SJCRH30 (cell line): ENCODE measurements at regions not wholly inside any gene's neighbourhood (a gene's known extent, or its start where the extent isn't known, plus 50 kb on each side); places are given as distances from the start of the nearest gene placed in this dataset.
"Not testable (repeated sequence)": the region's sequence is repeated elsewhere in the genome, so short reads cannot be mapped to it uniquely, and the experiment has no call there.

ENCODE experiments used
- DNase-seq, 2 experiments: peaks; one replicate each; pipeline ENCODE4 v3.0.0-alpha.2; 2015 to 2020
- H3K27ac ChIP-seq: fragments of 250-450 bp; sonication (Bioruptor Pico); 2 replicates; pipeline ENCODE4 v1.5.1; 2020; ENCODE audit warnings: mild to moderate bottlenecking, moderate library complexity
- H3K27me3 ChIP-seq: fragments of 250-450 bp; sonication (Bioruptor Pico); 2 replicates; pipeline ENCODE4 v1.5.1; 2020; ENCODE audit warnings: mild to moderate bottlenecking, moderate library complexity
- H3K36me3 ChIP-seq: fragments of 250-450 bp; sonication (Bioruptor Pico); 2 replicates; pipeline ENCODE4 v1.5.1; 2020; ENCODE audit warnings: mild to moderate bottlenecking, moderate library complexity
- H3K4me1 ChIP-seq: fragments of 250-450 bp; sonication (Bioruptor Pico); 2 replicates; pipeline ENCODE4 v1.5.1; 2020; ENCODE audit warnings: mild to moderate bottlenecking, moderate library complexity
- H3K4me3 ChIP-seq: fragments of 250-450 bp; sonication (Bioruptor Pico); 2 replicates; pipeline ENCODE4 v1.5.1; 2020; ENCODE audit warnings: mild to moderate bottlenecking, moderate library complexity
- H3K9me3 ChIP-seq: fragments of 250-450 bp; sonication (Bioruptor Pico); replicated peaks from 2 replicates; pipeline ENCODE4 v1.5.1; 2020; ENCODE audit warnings: mild to moderate bottlenecking, moderate library complexity

DNA sequence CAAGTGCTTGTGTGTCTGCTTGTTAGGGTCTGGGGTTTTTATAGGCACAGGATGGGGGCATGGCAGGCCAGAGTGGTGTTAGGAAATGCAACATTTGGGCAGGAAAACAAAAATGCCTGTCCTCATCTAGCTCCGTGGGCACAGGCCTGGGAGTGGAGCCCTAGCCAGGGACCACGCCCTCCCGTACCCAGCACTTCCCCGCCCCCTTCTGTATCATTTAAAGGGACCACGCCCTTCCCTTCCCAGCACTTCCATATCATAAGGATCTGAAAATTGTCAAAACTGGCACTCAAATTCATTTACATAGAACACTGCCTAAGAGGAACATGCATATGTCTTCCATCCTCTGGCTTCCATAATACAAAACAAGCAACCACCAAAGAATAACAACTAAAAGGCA is 185.8 kb downstream of the B3GLCT start:
- no peaks in the 10 kb centered on the region for H3K4me1 ChIP-seq
- DNase-seq = peak in 1 of 2 experiments; percentile 15
- no peaks in the 10 kb centered on the region for H3K9me3 ChIP-seq
- H3K27me3 ChIP-seq = no peaks in the 10 kb centered on the region
- no peak overlapping the region for H3K27ac ChIP-seq
- no peaks in the 10 kb centered on the region for H3K36me3 ChIP-seq
- H3K4me3 ChIP-seq = no peak overlapping the region

- Histone ChIP-seq H3K27ac (no peak overlapping the region), H3K27me3 (no peaks in the 10 kb centered on the region), H3K9me3 (peaks cover 1% of the 10 kb centered on the region; the same call in 1 of the 2 replicates), H3K4me3 (no peak overlapping the region), H3K36me3 (no peaks in the 10 kb centered on the region), H3K4me1 (no peaks in the 10 kb centered on the region)
- DNase-seq = no peak
Observed at GRCh38 chr13:31394506-31394905, 194.7 kb downstream of the B3GLCT start.

- Histone ChIP-seq H3K9me3 (peaks cover 6% of the 10 kb centered on the region; the same call in 1 of the 2 replicates), H3K27me3 (no peaks in the 10 kb centered on the region), H3K4me3 (no peak overlapping the region), H3K4me1 (no peaks in the 10 kb centered on the region), H3K36me3 (no peaks in the 10 kb centered on the region), H3K27ac (no peak overlapping the region)
- DNase-seq = no peak
Observed at GRCh38 chr13:31395090-31395489, 195.3 kb downstream of the B3GLCT start.

DNA sequence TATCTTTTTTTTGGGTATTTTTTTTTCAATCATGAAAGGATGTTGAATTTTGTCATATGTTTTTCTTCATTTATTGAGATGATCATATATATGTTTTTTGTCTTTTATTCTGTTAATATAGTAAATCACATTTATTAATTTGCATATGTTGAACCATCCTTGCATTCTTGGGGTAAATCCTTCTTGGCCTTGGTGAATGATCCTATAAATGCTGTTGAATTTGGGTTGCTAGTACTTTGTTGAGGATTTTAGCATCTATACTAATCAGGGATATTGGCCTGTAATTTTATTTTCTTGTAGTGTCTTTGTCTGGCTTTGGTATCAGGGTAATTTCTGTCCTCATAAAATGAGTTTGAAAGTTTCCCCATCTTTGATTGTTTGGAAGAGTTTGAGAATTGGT is 199.9 kb downstream of the B3GLCT start:
- no peaks in the 10 kb centered on the region for H3K4me1 ChIP-seq
- H3K36me3 ChIP-seq = no peaks in the 10 kb centered on the region
- no peak overlapping the region for H3K27ac ChIP-seq
- no peaks in the 10 kb centered on the region for H3K27me3 ChIP-seq
- H3K9me3 ChIP-seq = peaks cover 6% of the 10 kb centered on the region; the same call in 1 of the 2 replicates
- no peak overlapping the region for H3K4me3 ChIP-seq
- no peak for DNase-seq

- H3K36me3 ChIP-seq, H3K9me3 ChIP-seq, H3K27me3 ChIP-seq, H3K4me3 ChIP-seq, DNase-seq, H3K4me1 ChIP-seq, H3K27ac ChIP-seq: not testable (repeated sequence)
Observed at GRCh38 chr13:31403711-31404110, 203.9 kb downstream of the B3GLCT start.

GRCh38 chr13:31408927-31409326 is 209.2 kb downstream of the B3GLCT start:
- no peaks in the 10 kb centered on the region for H3K4me1 ChIP-seq
- 0 out of 2 replicates have a peak, but pooled peaks cover 3% of the 10 kb centered on the region for H3K27me3 ChIP-seq
- peaks cover 3% of the 10 kb centered on the region; the same call in 1 of the 2 replicates for H3K36me3 ChIP-seq
- no peaks in the 10 kb centered on the region for H3K9me3 ChIP-seq
- no peak overlapping the region for H3K27ac ChIP-seq
- DNase-seq = no peak
- no peak overlapping the region for H3K4me3 ChIP-seq

GRCh38 chr13:31409678-31410356 is 210.0 kb downstream of the B3GLCT start:
- peaks cover 3% of the 10 kb centered on the region; the same call in 1 of the 2 replicates for H3K36me3 ChIP-seq
- DNase-seq = no peak
- no peak overlapping the region for H3K4me3 ChIP-seq
- H3K27ac ChIP-seq = no peak overlapping the region
- H3K4me1 ChIP-seq = no peaks in the 10 kb centered on the region
- H3K9me3 ChIP-seq = no peaks in the 10 kb centered on the region
- 0 out of 2 replicates have a peak, but pooled peaks cover 3% of the 10 kb centered on the region for H3K27me3 ChIP-seq

DNA sequence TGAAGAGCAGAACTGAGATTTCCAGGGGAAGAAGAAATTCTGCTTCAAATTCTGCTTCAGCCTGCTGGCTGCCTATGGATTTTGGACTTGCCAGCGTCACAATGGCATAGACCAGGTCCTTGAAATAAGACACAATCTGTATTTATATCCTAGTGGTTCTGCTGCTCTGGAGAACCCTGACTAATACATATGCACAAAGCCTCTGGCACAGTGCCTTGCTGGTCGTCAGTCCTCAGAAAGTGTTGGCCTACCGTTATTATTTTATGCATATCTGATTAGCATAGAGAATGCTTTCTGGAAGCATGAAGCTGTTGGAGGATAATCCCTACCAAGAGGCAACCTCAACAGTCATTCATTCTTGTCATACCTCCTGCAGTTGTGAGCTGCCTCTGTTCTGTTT is 213.7 kb downstream of the B3GLCT start:
- no peak for DNase-seq
- Histone ChIP-seq H3K27me3 (peaks cover 12% of the 10 kb centered on the region), H3K27ac (no peak overlapping the region)

DNA sequence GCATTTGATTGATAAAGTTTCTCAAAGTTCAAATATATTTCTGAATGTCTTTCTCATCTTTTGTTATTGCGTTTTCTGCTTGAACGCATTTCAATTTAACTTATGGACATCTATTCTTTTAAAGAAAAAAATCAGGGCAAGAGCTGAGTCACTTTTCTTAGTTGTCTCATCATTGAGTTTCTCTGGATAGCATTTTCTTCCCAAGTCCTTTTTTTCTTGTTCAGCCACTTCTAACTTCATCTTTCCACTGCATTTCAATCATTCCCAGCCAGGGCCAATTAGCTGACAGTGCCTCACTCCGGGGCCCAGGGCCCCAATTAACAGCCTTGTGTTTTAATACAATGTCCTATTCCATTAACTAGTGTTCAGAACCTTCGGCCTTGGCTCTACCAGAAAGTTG is 216.3 kb downstream of the B3GLCT start:
- Histone ChIP-seq H3K9me3 (no peaks in the 10 kb centered on the region), H3K4me1 (no peaks in the 10 kb centered on the region), H3K4me3 (no peak overlapping the region), H3K27me3 (peaks cover 12% of the 10 kb centered on the region), H3K27ac (no peak overlapping the region), H3K36me3 (peaks cover 3% of the 10 kb centered on the region; the same call in 1 of the 2 replicates)
- DNase-seq = no peak

More for the DNA sequence above, 213.7 kb downstream of the B3GLCT start:
- H3K36me3 ChIP-seq = peaks cover 3% of the 10 kb centered on the region; the same call in 1 of the 2 replicates
- no peak overlapping the region for H3K4me3 ChIP-seq
- H3K9me3 ChIP-seq = no peaks in the 10 kb centered on the region
- H3K4me1 ChIP-seq = no peaks in the 10 kb centered on the region

GRCh38 chr13:31418186-31418585 is 218.4 kb downstream of the B3GLCT start:
- Histone ChIP-seq H3K4me3 (no peak overlapping the region), H3K27ac (no peak overlapping the region), H3K27me3 (peaks cover 9% of the 10 kb centered on the region), H3K9me3 (no peaks in the 10 kb centered on the region), H3K4me1 (no peaks in the 10 kb centered on the region), H3K36me3 (peaks cover under 1% of the 10 kb centered on the region; the same call in 1 of the 2 replicates)
- no peak for DNase-seq

DNA sequence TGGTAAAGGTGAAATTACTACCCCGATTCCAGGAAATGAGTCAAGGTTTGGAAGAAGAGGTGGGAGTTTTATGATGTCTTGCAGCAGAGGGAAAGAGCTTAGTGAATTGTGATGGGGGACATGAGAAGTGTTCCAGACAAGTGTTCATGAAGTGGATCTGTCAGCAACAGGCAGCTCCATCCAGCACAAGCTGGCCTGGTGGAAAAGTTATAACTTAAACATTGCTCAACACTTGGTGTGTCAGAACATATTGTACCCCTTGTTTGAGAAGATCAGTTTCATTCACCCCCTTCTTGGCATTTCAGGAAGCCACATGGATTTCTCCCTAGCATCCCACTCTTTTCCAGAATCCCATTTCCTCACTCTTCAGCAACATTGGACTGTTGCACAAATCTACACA is 222.0 kb downstream of the B3GLCT start:
- Histone ChIP-seq H3K27me3 (peaks cover 5% of the 10 kb centered on the region; the same call in 1 of the 2 replicates), H3K4me3 (no peak overlapping the region), H3K27ac (no peak overlapping the region), H3K4me1 (no peaks in the 10 kb centered on the region), H3K36me3 (no peaks in the 10 kb centered on the region), H3K9me3 (no peaks in the 10 kb centered on the region)
- DNase-seq = no peak

DNA sequence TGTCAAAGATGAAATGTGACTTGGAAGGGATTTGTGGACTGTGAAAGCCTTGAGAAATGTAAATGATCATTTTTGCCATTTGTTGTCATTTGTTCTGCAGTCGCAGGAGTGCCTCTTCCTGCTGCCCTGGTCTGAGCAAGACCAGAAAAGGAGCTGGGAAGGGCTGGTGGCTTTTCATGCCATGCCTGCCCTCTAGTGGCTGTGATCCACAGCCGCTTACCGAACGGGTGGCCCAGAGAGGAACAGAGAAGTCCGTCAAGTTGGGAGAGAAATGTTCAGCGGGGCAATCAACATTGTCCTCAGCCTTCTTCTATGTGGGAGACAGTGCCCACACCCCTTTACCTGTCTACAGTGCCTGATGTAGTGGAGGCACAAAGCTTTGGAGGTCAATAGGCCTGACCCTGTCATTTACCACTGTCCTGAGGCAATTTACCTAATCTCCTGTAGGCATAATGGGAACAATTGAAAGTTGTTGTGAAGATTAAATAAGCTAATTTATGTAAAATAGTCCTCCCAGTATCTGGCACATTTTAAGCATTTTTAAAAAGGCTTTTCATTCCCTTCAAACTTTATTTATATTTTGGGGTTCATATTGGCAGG is 224.5 kb downstream of the B3GLCT start:
- H3K4me1 ChIP-seq = peaks cover 9% of the 10 kb centered on the region
- H3K4me3 ChIP-seq = no peak overlapping the region
- H3K9me3 ChIP-seq = no peaks in the 10 kb centered on the region
- no peak overlapping the region for H3K27ac ChIP-seq
- H3K27me3 ChIP-seq = no peaks in the 10 kb centered on the region
- no peaks in the 10 kb centered on the region for H3K36me3 ChIP-seq
- peak; percentile 78 to 91 for DNase-seq

DNA sequence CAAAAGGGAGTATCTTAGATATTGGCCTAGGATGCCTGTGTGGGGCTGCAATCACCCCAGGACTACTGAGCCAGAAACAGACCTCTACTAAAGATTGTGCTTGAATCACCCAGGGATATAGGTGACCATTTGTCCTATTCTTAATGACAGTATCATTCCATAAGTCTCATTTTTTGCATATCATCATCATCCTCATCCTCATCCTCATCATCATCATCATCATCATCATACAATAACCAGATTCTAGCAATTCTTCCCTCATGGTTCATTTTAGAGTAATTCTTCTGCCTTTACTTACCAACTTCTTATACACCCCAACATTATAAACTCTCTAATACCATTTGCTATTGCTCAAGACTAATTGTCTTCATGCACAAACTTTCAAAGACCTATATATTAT is 226.6 kb downstream of the B3GLCT start:
- peaks cover 9% of the 10 kb centered on the region for H3K4me1 ChIP-seq
- no peak for DNase-seq
- no peak overlapping the region for H3K4me3 ChIP-seq
- no peaks in the 10 kb centered on the region for H3K36me3 ChIP-seq
- H3K9me3 ChIP-seq = no peaks in the 10 kb centered on the region
- no peak overlapping the region for H3K27ac ChIP-seq
- H3K27me3 ChIP-seq = no peaks in the 10 kb centered on the region

GRCh38 chr13:31427151-31428100 is 227.7 kb downstream of the B3GLCT start:
- H3K9me3 ChIP-seq = no peaks in the 10 kb centered on the region
- H3K27ac ChIP-seq = no peak overlapping the region
- no peaks in the 10 kb centered on the region for H3K36me3 ChIP-seq
- H3K27me3 ChIP-seq = no peaks in the 10 kb centered on the region
- H3K4me3 ChIP-seq = no peak overlapping the region
- DNase-seq = peak; percentile 22 to 76
- H3K4me1 ChIP-seq = peaks cover 9% of the 10 kb centered on the region

- H3K9me3 ChIP-seq = no peaks in the 10 kb centered on the region
- no peak overlapping the region for H3K4me3 ChIP-seq
- peak; percentile 27 to 70 for DNase-seq
- H3K4me1 ChIP-seq = peaks cover 9% of the 10 kb centered on the region
- H3K27ac ChIP-seq = no peak overlapping the region
- no peaks in the 10 kb centered on the region for H3K36me3 ChIP-seq
- no peaks in the 10 kb centered on the region for H3K27me3 ChIP-seq
Observed at GRCh38 chr13:31431722-31432137, 232.0 kb downstream of the B3GLCT start.
